Heart right ventricle (tissue), 16 donors: ENCODE measurements at regions not wholly inside any gene's neighbourhood (a gene's known extent, or its start where the extent isn't known, plus 50 kb on each side); places are given as distances from the start of the nearest gene placed in this dataset.

ENCODE experiments used
- ATAC-seq, 8 donors: fragments of 200-7000 bp; cut with Tn5 transposase; one replicate each; pipeline ENCODE4 v1.9.1; 2020; ENCODE audit warnings: mild to moderate bottlenecking in 8 of 8, moderate library complexity in 8 of 8, moderate number of reproducible peaks in 1 of 8
- DNase-seq, 2 donors: peaks; one replicate each; pipeline ENCODE4 v3.0.0-alpha.2; 2020
- H3K27ac ChIP-seq, 10 donors: fragments of 200-600 bp; sonication (generic) in 2 of 10; one replicate each; pipeline versions ENCODE4 v1.5.0 to v1.8.0; 2020 to 2022; ENCODE audit warnings: mild to moderate bottlenecking in 3 of 10
- H3K27me3 ChIP-seq, 7 donors: fragments of 200-600 bp; one replicate each; pipeline ENCODE4 v1.8.0; 2021 to 2022; ENCODE audit warnings: mild to moderate bottlenecking in 2 of 7
- H3K36me3 ChIP-seq, 9 donors: fragments of 200-600 bp; sonication (generic) in 1 of 9; one replicate each; pipeline versions ENCODE4 v1.5.0 to v1.8.0; 2020 to 2022; ENCODE audit warnings: mild to moderate bottlenecking in 2 of 9
- H3K4me1 ChIP-seq, 9 donors: fragments of 200-600 bp; sonication (generic) in 1 of 9; one replicate each; pipeline versions ENCODE4 v1.5.0 to v1.8.0; 2020 to 2022; ENCODE audit warnings: mild to moderate bottlenecking in 4 of 9
- H3K4me3 ChIP-seq, 10 donors: fragments of 200-600 bp; sonication (generic) in 2 of 10; one replicate each; pipeline versions ENCODE4 v1.5.0 to v1.8.0; 2020 to 2022; ENCODE audit warnings: mild to moderate bottlenecking in 7 of 10, moderate library complexity in 2 of 10
- H3K9me3 ChIP-seq, 11 donors: fragments of 200-600 bp in 10 of 11; sonication (generic) in 2 of 11; one replicate each; pipeline versions ENCODE4 v1.5.0 to v1.8.0; 2013 to 2022; ENCODE audit warnings: mild to moderate bottlenecking in 2 of 11, control low read depth in 1 of 11, moderate library complexity in 1 of 11
- WGBS, 2 donors: extraction: QIAGEN DNeasy Blood & Tissue Kit; methylation state at CpG; one replicate each; pipeline ENCODE4 v1.1.7; 2013; ENCODE audit warnings: inconsistent platforms in 1 of 2; 5-methylcytosine and 5-hydroxymethylcytosine counted together
- intact Hi-C, 10 donors: fragments of 100-400 bp; cut with DNase I; formaldehyde crosslinking; loops; one replicate each; pipeline versions ENCODE4 v1.11.1 to v1.14.2; 2022
- TF ChIP-seq, protein P1 (sequence below), 9 donors: fragments of 200-600 bp; sonication (generic) in 2 of 9; IDR thresholded peaks; one replicate each; pipeline versions ENCODE4 v1.5.0 to v1.8.0; 2021 to 2022; ENCODE audit warnings: antibody characterized with exemption in 9 of 9, mild to moderate bottlenecking in 5 of 9, moderate library complexity in 1 of 9
- donor health status: Arrhythmogenic right ventricular cardiomyopathy.
- donor health status: ischemic (EF 13 %, LVEDD 7.1; RV severe dilation, severe dysfunction).
- donor health status: healthy with polysubstance abuse.
- donor health status: DM: no; HTN: yes; CAD: no.
- donor health status: DM: no; HTN: no; CAD: no.
- donor health status: ischemic (EF 25% LVEDD 6.9; RV normal size, moderate dysfunction).
- donor health status: ischemic (EF 25% LVEDD 5.7; RV mildly dilated, moderate dysfunction).
- donor health status: healthy.
- donor health status: DM: yes; HTN: yes; CAD: no.
- donor health status: Ischemic cardiomyopathy.
- donor health status: ischemic (EF 35%, LVEDD 5.7; RV mildly dilated, moderate dysfunction).
- donor health status: nonischemic (EF 11% LVEDD 7.7; RV severe dilation, severe dysfunction).
- donor health status: DM: yes; HTN: yes; CAD: no.
- donor health status: PGD.
- donor health status: ischemic (EF 29% LVEDD 5.4; RV normal size, mild dysfunction).
- donor health status: nonischemic (EF 23%, LVEDD 6.1; RV moderate dilation, normal function).

GRCh38 chr18:14922031-14922430 is 174.1 kb downstream of the ANKRD30B start:
- 79 to 87% methylated on average over 3 of the region's 3 CpGs for WGBS, 2 donors
- intact Hi-C loops, result no loop called here
- H3K36me3 ChIP-seq, result no peaks in the 10 kb centered on the region

GRCh38 chr18:14922965-14923565 is 175.1 kb downstream of the ANKRD30B start:
- ATAC-seq (no peak), DNase-seq (no peak)
- Histone ChIP-seq H3K27me3 (no peaks in the 10 kb centered on the region), H3K4me1 (peaks cover 0 to 13% (median 0%) of the 10 kb centered on the region in 9 donors), H3K4me3 (no peak overlapping the region), H3K9me3 (peaks cover 0 to 6% (median 0%) of the 10 kb centered on the region in 11 donors), H3K36me3 (no peaks in the 10 kb centered on the region), H3K27ac (no peak overlapping the region)
- 47 to 58% methylated on average over 4 of the region's 4 CpGs for WGBS, 2 donors
- intact Hi-C loops, result no loop called here
- TF ChIP-seq, protein P1, sequence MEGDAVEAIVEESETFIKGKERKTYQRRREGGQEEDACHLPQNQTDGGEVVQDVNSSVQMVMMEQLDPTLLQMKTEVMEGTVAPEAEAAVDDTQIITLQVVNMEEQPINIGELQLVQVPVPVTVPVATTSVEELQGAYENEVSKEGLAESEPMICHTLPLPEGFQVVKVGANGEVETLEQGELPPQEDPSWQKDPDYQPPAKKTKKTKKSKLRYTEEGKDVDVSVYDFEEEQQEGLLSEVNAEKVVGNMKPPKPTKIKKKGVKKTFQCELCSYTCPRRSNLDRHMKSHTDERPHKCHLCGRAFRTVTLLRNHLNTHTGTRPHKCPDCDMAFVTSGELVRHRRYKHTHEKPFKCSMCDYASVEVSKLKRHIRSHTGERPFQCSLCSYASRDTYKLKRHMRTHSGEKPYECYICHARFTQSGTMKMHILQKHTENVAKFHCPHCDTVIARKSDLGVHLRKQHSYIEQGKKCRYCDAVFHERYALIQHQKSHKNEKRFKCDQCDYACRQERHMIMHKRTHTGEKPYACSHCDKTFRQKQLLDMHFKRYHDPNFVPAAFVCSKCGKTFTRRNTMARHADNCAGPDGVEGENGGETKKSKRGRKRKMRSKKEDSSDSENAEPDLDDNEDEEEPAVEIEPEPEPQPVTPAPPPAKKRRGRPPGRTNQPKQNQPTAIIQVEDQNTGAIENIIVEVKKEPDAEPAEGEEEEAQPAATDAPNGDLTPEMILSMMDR (IDR thresholded peaks at IDR 0.05), result no peak

More at GRCh38 chr18:14922031-14922430, 174.1 kb downstream of the ANKRD30B start:
- Histone ChIP-seq H3K9me3 (peaks cover 0 to 6% (median 0%) of the 10 kb centered on the region in 11 donors), H3K27me3 (peaks cover 0 to 6% (median 0%) of the 10 kb centered on the region in 7 donors), H3K4me1 (peaks cover 0 to 13% (median 0%) of the 10 kb centered on the region in 9 donors), H3K27ac (no peak overlapping the region), H3K4me3 (no peak overlapping the region)
- DNase-seq, result no peak
- TF ChIP-seq, protein P1 (IDR thresholded peaks at IDR 0.05), result no peak
- no peak for ATAC-seq

GRCh38 chr18:14924226-14924625 is 176.3 kb downstream of the ANKRD30B start:
- no peak overlapping the region for H3K27ac ChIP-seq
- TF ChIP-seq, protein P1 (IDR thresholded peaks at IDR 0.05), result no peak
- no peaks in the 10 kb centered on the region for H3K36me3 ChIP-seq
- 72 to 75% methylated on average over 4 of the region's 4 CpGs for WGBS, 2 donors
- peaks cover 0 to under 1% (median 0%) of the 10 kb centered on the region in 11 donors for H3K9me3 ChIP-seq
- intact Hi-C loops, result no loop called here
- peaks cover 0 to 13% (median 0%) of the 10 kb centered on the region in 9 donors for H3K4me1 ChIP-seq
- no peaks in the 10 kb centered on the region for H3K27me3 ChIP-seq
- H3K4me3 ChIP-seq, result no peak overlapping the region
- ATAC-seq, result no peak
- DNase-seq, result no peak

DNA sequence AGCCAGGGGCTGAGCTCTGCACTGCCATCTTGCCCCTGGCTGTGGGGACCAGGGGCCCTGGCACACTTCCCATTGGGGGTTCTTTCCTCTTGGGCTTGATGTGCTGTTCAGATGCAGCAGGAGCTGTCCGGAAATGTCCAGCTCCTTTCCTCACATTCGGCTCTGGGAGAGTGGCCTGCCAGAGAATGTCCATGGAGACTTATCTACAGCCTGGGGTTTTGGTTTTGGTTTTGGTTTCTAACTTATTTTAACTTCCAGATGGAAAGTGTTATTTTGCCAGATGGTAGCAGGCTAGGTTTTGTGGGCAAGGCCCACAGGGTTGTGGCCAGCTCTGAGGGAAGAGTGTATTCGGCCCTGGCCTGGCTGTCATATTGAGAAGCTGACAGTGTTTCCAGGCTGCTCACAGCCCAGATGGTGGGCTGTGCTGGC is 177.3 kb downstream of the ANKRD30B start:
- TF ChIP-seq, protein P1 (IDR thresholded peaks at IDR 0.05), result no peak
- intact Hi-C loops, result no loop called here
- 44 to 79% methylated on average over 3 of the region's 3 CpGs for WGBS, 2 donors
- Histone ChIP-seq H3K4me1 (peaks cover 0 to 13% (median 0%) of the 10 kb centered on the region in 9 donors), H3K27me3 (no peaks in the 10 kb centered on the region), H3K4me3 (no peak overlapping the region), H3K36me3 (no peaks in the 10 kb centered on the region), H3K27ac (peak overlapping the region in 1 of 10 donors; percentile 9), H3K9me3 (no peaks in the 10 kb centered on the region)
- DNase-seq (no peak), ATAC-seq (peak in 6 of 8 donors; percentile 20 to 51 (median 38))
